HFFc6 (cell line): ENCODE measurements at regions not wholly inside any gene's neighbourhood (a gene's known extent, or its start where the extent isn't known, plus 50 kb on each side); places are given as distances from the start of the nearest gene placed in this dataset.
A peak's percentile ranks its signal among the peaks of the same experiment; 100 is the strongest.

Experiments used
- DNase-seq: peaks from one replicate; pipeline ENCODE4 v3.0.0-alpha.2; 2018
- H3K27ac Mint-ChIP-seq: 2 replicates; pipeline ENCODE4 v1.8.0; 2020; ENCODE audit warnings: mild to moderate bottlenecking, mixed read lengths
- H3K27me3 Mint-ChIP-seq: 2 replicates; pipeline ENCODE4 v1.8.0; 2021; ENCODE audit warnings: mild to moderate bottlenecking, moderate library complexity, mixed read lengths; ENCODE audit not compliant: insufficient read depth
- H3K36me3 Mint-ChIP-seq: 2 replicates; pipeline ENCODE4 v1.8.0; 2021; ENCODE audit warnings: low read depth, mixed read lengths
- H3K4me1 Mint-ChIP-seq: 2 replicates; pipeline ENCODE4 v1.8.0; 2020; ENCODE audit warnings: low read depth, mixed read lengths
- H3K4me3 Mint-ChIP-seq: 2 replicates; pipeline ENCODE4 v1.8.0; 2020; ENCODE audit warnings: mild to moderate bottlenecking, moderate library complexity, mixed read lengths
- H3K9me3 Mint-ChIP-seq: 2 replicates; pipeline ENCODE4 v1.8.0; 2020; ENCODE audit warnings: mild to moderate bottlenecking, mixed read lengths
- TF ChIP-seq, protein P1 (sequence below): fragments of 200-600 bp; sonication (generic); IDR thresholded peaks from 2 replicates; pipeline ENCODE4 v1.5.0; 2021; ENCODE audit warnings: antibody characterized with exemption, mild to moderate bottlenecking

- no peak for DNase-seq
- TF ChIP-seq, protein P1, sequence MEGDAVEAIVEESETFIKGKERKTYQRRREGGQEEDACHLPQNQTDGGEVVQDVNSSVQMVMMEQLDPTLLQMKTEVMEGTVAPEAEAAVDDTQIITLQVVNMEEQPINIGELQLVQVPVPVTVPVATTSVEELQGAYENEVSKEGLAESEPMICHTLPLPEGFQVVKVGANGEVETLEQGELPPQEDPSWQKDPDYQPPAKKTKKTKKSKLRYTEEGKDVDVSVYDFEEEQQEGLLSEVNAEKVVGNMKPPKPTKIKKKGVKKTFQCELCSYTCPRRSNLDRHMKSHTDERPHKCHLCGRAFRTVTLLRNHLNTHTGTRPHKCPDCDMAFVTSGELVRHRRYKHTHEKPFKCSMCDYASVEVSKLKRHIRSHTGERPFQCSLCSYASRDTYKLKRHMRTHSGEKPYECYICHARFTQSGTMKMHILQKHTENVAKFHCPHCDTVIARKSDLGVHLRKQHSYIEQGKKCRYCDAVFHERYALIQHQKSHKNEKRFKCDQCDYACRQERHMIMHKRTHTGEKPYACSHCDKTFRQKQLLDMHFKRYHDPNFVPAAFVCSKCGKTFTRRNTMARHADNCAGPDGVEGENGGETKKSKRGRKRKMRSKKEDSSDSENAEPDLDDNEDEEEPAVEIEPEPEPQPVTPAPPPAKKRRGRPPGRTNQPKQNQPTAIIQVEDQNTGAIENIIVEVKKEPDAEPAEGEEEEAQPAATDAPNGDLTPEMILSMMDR: no peak
- Mint-ChIP-seq H3K4me1 (peaks cover 5% of the 10 kb centered on the region; the same call in 1 of the 2 replicates), H3K27me3 (no peaks in the 10 kb centered on the region; the same call in 1 of the 2 replicates), H3K4me3 (no peak overlapping the region), H3K27ac (no peak overlapping the region), H3K9me3 (peaks cover 25% of the 10 kb centered on the region), H3K36me3 (no peaks in the 10 kb centered on the region)
These were observed 538.7 kb upstream of the ID4 start for GRCh38 chr6:19298421-19298820.

DNA sequence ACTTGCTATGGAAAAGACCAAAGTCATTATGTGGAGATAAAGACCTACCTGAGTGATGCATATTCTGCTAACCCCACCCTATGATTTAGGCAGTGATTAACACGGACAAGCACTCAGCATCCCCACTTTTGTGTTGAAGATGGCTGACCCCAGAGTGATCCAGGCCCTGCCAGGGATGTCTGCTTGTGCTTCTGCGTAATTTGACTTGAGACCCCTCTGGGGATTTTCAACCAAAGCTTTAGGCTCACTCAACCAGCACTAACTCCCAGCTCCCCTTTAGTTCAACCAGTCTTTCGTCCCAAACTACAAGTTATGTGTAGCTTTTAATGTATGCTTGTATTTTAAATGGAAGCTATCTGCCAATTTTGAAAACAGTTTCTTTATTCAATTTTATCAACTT lies 538.0 kb upstream of the ID4 start:
- Mint-ChIP-seq H3K4me1 (peaks cover 5% of the 10 kb centered on the region; the same call in 1 of the 2 replicates), H3K27me3 (no peaks in the 10 kb centered on the region), H3K27ac (no peak overlapping the region), H3K4me3 (no peak overlapping the region), H3K9me3 (peaks cover 25% of the 10 kb centered on the region), H3K36me3 (no peaks in the 10 kb centered on the region)
- DNase-seq: no peak
- TF ChIP-seq, protein P1: no peak

- Mint-ChIP-seq H3K4me3 (no peak overlapping the region), H3K27ac (no peak overlapping the region; the same call in 1 of the 2 replicates), H3K36me3 (no peaks in the 10 kb centered on the region), H3K27me3 (no peaks in the 10 kb centered on the region), H3K4me1 (peaks cover 5% of the 10 kb centered on the region; the same call in 1 of the 2 replicates), H3K9me3 (peaks cover 18% of the 10 kb centered on the region)
- TF ChIP-seq, protein P1: no peak
- peak; percentile 1 for DNase-seq
These were observed 535.2 kb upstream of the ID4 start for GRCh38 chr6:19301980-19302379.

DNA sequence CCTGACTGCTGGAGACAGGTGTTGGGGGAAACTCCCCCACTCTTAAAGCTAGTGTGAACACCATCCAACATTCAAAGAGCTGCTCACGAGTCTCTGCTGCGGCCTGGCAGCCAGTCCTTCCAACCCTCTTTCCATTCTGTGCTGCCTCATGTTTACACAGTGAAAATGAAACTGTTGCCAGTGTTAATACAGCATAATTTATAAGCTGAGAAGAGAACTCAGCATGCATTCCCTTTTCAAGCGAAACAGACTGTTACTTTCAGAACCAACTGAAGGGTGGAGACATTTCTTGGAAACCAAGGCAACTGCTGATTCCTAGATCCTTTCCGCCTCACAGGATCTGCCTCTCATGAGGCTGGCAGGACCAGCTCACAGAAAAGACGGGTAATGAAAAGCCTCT lies 533.8 kb upstream of the ID4 start:
- Mint-ChIP-seq H3K27ac (no peak overlapping the region), H3K9me3 (peaks cover 14% of the 10 kb centered on the region; the same call in 1 of the 2 replicates), H3K4me3 (no peak overlapping the region; the same call in 1 of the 2 replicates), H3K4me1 (peaks cover 5% of the 10 kb centered on the region; the same call in 1 of the 2 replicates), H3K36me3 (no peaks in the 10 kb centered on the region), H3K27me3 (no peaks in the 10 kb centered on the region)
- TF ChIP-seq, protein P1: no peak
- DNase-seq: no peak

DNA sequence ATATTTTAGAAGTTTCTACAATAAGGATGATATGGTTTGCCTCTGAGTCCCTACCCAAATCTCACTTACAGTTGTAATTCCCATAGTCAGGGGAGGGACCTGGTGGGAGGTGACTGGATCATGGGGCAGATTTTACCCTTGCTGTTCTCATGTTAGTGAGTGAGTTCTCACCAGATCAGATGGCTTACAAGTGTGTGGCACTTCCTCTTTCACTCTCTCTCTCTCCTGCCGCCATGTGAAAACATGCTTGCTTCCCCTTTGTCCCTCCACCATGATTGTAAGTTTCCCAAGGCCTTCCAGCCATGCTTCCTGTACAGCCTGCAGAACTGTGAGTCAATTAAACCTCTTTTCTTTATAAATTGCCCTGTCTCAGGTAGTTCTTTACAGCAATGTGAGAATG lies 527.5 kb upstream of the ID4 start:
- DNase-seq: no peak
- no peaks in the 10 kb centered on the region for H3K4me1 Mint-ChIP-seq

More for the DNA sequence above, 527.5 kb upstream of the ID4 start:
- TF ChIP-seq, protein P1: no peak
- peaks cover 22% of the 10 kb centered on the region for H3K9me3 Mint-ChIP-seq
- H3K36me3 Mint-ChIP-seq: no peaks in the 10 kb centered on the region; the same call in 1 of the 2 replicates
- H3K4me3 Mint-ChIP-seq: no peak overlapping the region
- H3K27ac Mint-ChIP-seq: no peak overlapping the region
- H3K27me3 Mint-ChIP-seq: no peaks in the 10 kb centered on the region; the same call in 1 of the 2 replicates
